VCaP (cell line): ENCODE measurements at regions not wholly inside any gene's neighbourhood (a gene's known extent, or its start where the extent isn't known, plus 50 kb on each side); places are given as distances from the start of the nearest gene placed in this dataset.

ENCODE experiments used
- H3K27ac ChIP-seq: fragments of 450-650 bp; 2 replicates; pipeline ENCODE4 v1.5.1; 2017
- TF ChIP-seq, protein P1 (sequence below): fragments of 450-650 bp; conservative IDR thresholded peaks from 2 replicates; pipeline ENCODE4 v1.5.1; 2017; ENCODE audit warnings: mild to moderate bottlenecking, moderate library complexity

DNA sequence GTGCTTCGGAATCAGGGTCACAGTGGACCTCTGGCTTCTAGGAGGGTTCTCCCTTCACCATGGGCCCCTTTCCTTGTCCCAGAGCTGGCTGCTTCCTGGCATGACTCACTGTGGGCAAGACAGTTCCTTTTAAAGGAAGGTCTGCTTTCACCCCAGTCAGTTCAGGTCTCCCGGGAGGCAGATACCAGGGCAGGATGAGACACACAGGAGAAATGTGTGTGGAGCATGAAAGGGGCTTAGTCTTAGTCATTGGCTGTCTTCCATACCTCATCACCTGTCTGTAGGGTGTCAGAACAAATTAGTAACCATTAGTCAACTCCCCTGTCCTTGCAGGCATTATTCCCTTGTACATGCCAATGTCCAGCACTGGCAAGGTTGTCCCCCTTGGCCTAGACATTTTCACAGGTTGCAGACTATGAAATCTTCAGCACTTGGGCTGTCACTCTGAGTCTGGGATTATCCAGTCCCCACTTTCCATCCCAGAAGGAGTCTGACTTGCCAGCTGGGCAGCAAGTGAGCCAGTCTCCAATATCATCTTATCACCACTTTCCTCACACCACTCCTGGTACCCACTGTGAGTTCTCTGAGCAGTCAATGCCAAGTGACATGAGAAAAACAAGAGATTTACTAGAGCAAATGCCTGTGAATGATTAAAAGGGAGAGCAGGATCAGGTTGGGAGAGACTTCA lies 76.8 kb upstream of the MEDAG start:
- no peak overlapping the region for H3K27ac ChIP-seq
- TF ChIP-seq, protein P1, sequence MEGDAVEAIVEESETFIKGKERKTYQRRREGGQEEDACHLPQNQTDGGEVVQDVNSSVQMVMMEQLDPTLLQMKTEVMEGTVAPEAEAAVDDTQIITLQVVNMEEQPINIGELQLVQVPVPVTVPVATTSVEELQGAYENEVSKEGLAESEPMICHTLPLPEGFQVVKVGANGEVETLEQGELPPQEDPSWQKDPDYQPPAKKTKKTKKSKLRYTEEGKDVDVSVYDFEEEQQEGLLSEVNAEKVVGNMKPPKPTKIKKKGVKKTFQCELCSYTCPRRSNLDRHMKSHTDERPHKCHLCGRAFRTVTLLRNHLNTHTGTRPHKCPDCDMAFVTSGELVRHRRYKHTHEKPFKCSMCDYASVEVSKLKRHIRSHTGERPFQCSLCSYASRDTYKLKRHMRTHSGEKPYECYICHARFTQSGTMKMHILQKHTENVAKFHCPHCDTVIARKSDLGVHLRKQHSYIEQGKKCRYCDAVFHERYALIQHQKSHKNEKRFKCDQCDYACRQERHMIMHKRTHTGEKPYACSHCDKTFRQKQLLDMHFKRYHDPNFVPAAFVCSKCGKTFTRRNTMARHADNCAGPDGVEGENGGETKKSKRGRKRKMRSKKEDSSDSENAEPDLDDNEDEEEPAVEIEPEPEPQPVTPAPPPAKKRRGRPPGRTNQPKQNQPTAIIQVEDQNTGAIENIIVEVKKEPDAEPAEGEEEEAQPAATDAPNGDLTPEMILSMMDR: no peak

DNA sequence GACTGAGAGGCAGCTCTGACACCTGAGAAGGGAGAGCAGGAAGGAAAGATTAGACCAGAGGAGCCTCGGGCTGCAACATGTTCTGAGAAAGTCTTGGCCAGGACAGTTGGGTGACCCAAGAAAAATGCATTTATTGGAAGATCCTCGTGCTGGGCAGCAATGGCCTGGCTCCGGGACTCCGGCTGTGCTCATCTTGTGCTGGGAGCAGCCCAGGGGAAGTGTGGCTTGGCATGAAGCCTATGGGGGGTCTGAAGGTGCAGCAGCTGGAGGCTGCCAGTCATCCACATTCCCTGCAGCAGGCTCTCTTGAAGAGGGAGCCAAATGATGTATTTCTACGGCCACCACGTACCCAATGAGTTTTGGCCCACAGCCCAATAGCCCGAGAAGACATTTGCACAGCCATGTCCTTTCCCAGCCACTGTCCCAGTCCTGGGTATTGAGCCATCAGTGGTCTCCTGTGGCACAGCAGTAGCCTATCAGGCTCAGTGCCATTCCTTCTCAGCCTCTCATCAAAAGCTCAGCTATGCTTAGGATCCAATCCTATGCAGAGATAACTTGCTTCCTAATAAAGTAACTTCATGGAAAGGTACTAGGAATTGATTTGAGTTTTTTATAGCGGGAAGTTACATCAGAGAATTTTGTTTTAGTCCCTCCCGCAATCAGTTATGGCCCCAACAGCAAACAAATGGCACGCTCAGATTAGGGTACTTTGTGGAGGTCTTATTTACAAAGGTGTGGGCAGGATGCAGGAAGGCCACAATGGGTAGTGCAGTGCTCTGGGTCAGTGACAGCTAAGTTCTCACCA lies 76.0 kb upstream of the MEDAG start:
- TF ChIP-seq, protein P1: no peak
- no peak overlapping the region for H3K27ac ChIP-seq

DNA sequence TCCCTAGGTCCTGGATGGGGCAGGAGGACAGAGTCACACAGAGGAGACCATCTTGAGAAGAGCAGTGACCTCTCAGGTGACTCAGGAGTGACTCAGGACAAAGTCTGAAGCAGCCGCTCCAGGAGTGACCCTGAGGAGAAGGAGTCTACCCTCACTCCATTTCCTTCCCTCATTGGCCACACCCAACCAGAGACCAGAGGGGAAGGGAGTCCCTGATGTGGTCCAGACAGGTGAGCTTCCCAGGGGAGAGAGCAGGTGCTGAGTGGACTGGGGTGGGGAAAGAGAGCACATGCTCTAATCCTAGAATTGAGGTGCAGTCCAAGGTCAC lies 75.5 kb upstream of the MEDAG start:
- TF ChIP-seq, protein P1: no peak
- no peak overlapping the region for H3K27ac ChIP-seq

DNA sequence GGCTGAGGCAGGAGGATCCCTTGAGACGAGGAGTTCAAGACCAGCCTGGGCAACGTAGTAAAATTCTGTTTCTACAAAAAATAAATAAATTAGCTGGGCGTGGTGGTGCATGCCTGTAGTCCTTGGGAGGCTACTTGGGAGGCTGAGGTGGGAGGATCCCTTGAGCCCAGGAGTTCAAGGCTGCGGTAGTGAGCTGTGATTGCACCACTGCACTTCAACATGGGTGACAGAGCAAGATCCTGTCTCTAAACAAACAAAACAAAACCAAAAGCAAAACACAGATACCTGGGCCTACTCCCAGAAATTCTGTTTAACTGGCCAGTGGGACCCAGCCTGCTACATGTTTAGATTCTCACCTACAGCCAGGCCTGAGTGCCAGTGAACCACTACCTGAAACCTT lies 74.6 kb upstream of the MEDAG start:
- TF ChIP-seq, protein P1: no peak
- no peak overlapping the region for H3K27ac ChIP-seq

DNA sequence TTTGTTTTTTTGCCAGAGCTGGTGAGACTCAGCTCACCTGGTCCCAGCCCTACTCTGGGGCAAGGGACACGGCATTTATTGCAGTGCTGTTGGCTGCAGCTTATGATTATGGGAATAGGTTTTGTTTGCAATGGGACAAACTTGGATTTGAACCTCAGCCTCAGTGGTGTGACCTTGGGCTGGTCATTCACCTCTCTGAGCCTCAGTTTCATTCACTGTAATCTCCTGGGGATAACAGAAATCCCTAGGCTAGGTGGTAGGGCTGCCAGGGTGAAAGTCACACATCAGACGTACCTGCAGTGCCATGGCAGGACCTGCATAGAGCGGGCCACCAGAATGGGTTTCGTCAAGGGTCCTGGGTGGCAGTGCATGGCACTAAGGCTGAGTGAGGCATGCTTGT lies 73.7 kb upstream of the MEDAG start:
- H3K27ac ChIP-seq: peak overlapping the region; percentile 29; the same call in 1 of the 2 replicates
- TF ChIP-seq, protein P1: no peak

DNA sequence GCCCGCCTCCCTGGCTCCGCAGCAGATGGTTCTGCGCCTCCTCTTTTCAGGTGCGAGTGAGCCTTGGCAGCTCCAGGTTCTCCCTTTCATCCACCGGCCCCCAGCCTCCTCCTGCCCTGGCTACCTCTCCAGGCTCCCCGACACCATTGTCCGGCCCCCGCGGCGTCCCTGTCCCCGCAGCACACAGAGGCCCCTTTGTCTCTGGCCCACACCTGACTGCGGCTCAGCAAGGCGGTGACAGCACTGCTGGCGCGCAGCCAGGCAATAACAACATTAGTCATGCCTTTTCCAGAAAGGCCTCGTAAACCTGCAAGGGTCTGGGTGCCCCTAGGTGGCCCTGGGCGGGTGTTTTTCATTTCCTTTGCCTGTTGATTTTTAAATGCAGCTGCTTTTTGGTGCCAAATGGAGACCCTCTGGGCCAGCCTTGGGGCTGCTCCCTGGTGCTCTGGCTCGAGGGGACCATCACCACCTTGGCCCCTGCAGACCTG lies 73.2 kb upstream of the MEDAG start:
- peak overlapping the region; percentile 29; the same call in 1 of the 2 replicates for H3K27ac ChIP-seq

DNA sequence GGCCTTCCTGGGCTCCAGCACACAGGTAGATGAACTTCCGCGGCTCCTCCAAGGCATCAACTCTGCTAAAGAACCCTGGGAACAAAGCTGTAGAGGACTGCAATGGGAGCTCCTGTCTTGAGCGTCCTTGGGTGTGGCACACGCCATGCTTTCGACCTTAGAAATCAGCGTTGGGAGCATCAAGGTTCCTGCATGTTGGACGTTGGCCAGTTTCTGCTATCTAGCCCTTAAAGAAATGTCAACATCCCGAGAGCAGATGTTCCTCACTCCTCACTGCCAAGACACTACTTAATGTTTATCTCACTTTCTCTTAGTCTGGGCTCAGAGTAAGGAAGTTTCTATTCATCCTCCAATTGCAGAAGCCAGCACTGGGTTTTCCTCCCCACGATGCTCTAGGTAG lies 70.6 kb upstream of the MEDAG start:
- TF ChIP-seq, protein P1: no peak
- peak overlapping the region; percentile 46 for H3K27ac ChIP-seq

More for the DNA sequence above, 73.2 kb upstream of the MEDAG start:
- TF ChIP-seq, protein P1: no peak
